SK-N-DZ (cell line): ENCODE measurements at regions not wholly inside any gene's neighbourhood (a gene's known extent, or its start where the extent isn't known, plus 50 kb on each side); places are given as distances from the start of the nearest gene placed in this dataset.
"Not testable (repeated sequence)": the region's sequence is repeated elsewhere in the genome, so short reads cannot be mapped to it uniquely, and the experiment has no call there.

ENCODE experiments used
- DNase-seq: peaks from one replicate; pipeline ENCODE4 v3.0.0-alpha.2; 2015; ENCODE audit warnings: low spot score

DNA sequence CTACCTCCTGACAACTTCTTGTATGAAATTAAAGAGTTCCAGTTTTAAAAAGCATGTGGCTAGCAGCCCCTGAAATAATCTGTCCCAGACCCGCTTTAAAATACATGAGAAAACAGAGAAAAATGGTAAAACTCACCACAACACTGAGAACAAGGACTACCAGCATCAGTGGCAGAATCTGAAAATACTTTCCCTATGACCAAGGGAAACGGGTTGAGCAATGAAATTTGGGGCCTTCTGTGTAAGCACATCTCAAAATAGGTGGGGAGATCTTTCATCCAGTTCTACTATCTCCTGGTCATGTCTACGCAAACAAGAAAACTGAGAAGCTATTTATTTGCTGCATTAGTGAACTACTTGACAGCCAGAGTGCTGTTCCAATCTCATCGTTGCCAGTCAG lies 172.3 kb downstream of the LNPK start:
- DNase-seq = no peak

DNA sequence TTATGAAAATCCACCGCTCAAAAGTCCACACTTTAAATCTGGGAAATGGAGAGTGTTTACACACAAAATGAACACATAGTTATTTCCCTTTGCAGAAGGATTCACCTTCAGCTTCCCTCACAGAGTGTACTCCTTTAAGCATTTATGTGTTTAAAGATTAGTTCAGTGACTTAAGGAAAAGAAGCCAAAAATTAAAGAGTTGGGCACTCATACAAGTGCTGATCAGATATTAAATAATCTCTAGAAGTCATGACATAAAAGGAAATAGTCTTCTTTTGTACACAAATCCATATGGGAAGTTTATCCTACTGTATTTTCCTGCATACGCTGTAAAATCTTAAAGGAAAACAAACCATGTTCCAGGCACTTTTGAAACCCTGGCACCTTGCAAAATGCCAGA lies 174.2 kb downstream of the LNPK start:
- DNase-seq = no peak

DNA sequence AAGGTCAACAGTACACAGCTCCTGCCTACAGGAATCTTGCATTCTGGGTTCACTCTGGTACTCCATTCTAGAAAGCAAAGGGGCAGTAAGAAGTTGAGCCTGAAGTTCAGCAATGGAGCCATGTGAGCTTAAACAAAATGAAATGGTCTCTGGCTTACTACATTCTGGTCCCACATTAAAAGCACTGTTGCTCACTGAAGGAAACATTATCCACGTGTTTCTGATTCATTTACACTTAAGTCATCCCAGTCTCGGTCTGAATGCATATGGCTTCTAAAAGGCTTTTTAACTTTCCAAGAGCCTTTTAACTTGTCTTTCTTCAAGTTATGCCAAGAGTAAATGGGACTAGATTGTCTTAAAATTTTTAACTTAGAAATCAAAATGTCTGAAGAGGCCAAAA lies 177.8 kb downstream of the LNPK start:
- DNase-seq = no peak

DNA sequence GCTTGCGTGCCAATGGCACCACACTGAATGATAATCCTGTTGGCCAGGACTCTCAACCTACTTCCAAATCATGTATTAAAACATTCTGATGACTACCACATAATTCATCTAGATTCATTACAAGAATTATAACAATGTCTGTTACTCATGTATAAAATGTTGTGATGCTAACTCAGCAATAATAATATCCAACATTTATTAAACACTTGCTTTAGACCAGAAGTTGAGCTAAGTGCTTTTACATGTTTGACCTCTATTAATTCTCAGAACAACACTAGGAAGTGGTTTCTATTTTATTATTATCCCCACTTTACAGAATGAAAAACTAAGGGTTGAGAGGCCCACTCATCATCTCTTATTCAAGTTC lies 178.4 kb downstream of the LNPK start:
- DNase-seq = no peak

DNA sequence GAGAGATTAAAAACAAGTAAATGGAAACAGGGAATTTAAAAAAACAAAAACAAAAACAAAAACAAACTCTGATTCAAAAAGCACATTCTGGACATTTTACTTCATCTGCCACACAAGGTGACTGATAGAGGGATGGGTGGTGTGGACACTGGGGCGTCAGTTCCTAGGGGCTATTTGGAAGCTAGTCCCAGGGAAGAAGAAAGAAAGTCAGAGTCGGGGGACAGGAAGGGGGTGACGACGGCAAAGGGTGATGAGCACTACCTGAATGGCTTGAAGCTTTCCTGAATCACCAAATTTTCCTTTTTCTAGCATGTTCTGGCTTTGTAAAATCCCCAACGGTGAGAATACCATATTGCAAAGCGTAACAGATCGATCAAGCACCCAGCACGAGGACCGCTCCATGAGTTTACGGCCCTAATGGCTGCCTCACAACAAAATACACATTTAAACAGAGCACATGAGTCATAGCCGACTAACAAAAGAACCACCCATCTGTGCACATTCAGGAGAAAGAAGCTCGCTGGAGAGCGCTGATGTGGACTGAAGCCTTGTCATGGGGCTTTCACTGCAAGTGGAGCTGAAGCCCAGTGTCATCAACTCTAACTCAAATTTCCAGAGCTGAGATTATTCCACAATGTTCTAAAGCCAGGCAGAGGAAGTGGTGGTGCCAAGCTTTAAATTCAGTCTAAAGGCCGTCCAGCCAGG lies 178.9 kb downstream of the LNPK start:
- DNase-seq = no peak

DNA sequence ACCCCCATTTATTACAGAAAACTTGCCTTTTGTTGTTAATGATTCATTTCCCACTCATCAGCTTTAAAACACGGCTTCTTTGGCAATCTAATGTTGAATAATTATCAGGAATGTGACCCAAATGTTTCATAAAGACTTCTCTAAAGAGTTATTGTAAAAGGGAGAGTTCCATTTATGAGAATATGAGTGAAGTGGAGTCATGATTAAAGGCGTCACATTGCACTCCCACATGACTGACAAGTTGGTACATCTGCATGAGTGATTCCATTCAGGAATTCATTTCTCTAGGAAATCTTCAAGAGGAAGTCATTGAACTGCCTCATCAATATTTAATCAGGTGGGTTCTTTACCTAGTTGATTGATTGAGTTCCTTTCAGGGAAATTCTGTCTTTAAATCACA lies 184.8 kb downstream of the LNPK start:
- DNase-seq = no peak

DNA sequence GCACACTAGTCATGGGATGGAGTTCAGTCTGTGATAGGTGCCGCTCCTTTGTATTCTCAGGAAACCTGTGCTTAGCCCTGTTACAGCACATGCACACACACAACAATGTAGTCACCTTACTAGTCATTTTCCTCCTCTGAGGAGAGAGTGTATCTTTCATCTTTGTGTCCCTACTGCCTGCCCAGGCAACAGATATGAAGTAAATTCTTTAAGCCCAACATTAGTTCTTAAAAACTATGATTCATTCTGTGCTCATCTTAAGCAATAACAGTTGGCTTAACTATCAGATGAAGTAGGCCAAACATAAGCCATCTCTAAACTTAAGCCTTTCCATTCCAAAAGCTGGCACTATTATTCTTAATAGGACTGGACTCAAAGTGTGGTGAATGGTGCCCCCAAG lies 186.5 kb downstream of the LNPK start:
- DNase-seq = no peak

DNA sequence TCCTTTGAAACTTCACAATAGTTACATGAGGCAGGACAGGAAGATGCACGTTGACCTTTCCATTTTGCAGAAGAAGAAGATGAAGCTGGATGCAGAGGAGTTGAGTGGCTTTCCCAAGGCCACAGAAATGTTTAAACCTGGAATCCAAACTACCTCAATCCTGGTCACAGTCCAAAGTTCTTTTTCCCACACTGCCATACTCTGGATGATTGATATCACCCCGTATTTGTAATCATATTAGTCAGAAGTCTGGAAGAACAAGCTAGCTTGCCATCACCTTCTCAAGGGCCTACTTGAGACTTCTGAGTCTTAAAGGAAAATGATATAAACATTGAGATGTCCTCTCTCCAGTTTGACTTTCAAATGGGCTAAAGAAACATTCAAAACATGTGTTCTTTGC lies 190.1 kb downstream of the LNPK start:
- no peak for DNase-seq

DNA sequence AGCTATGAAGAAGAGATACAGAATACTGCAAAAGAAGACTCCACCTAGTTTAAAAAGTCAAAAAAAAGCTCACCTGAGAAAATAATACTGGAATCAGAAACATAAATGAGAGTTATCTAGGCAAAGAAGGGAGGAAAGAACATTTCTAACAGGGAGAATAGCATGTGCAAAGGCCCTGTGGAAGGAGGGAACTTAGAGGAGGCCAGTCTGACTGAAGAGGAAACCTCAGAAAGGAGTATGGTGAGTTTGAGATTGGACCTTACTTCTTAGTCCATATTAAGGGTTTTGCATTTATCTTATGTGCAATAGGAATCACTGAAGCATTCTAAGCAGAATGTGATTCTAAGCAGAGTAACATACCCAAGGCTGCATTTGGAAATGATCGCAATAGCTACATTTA lies 193.2 kb downstream of the LNPK start:
- no peak for DNase-seq

DNA sequence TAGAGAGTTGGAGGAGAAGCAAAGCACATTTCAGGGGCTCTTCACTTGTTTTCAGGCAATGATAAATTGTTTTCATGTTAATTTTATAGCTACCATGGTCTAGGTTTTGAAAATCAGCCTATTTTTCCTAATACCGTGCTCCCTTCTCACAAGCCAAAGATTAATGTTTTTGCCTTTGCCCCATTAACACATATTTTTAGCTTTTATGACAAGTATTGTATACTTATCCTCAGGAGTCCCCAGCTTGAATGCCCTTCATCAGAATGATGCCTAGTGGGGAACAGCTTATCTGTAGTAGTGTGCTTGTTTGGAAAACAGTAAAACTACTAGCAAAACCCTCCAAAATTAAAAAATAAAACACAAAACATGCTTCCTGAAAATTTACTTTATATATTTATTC lies 194.0 kb downstream of the LNPK start:
- no peak for DNase-seq

DNA sequence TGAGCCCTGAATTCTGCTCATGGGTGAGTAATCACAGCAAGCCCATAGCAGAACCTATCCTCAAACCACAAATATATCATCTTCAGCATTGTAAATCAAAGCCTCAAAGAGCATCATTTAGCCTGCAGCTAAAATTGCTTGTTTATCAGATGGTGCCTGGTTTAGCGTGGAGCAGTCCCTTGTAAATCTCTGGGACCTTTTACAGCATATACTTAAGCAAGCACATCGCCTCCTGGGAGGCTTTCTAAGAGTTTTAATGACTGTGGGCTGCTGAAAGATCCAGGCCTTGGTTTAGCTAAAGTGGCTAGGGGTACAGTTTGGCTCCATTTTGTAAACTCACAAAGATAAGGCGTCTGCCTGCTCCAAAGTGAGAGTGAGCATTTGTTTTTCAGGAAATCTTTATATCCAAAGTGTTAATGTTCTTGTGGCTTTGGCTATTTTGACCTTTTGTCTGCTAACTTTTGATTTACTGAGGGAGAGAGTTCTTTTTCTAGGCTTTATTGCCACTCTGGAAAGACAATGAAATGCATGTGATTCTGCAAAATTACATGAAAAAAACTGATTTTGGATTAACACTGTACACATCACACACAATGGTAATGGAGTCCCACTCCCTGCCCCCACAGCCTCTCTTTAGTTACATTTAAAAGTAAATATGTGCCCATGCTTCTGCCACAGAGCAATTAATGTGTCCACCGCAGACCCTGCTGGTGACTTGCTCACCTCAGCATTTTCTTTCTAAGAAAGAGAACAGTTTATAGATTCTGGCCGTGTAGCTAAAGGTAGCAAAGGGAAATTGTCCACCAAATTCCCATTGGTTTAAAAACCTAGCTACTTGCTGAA lies 194.8 kb downstream of the LNPK start:
- DNase-seq = peak; percentile 61

DNA sequence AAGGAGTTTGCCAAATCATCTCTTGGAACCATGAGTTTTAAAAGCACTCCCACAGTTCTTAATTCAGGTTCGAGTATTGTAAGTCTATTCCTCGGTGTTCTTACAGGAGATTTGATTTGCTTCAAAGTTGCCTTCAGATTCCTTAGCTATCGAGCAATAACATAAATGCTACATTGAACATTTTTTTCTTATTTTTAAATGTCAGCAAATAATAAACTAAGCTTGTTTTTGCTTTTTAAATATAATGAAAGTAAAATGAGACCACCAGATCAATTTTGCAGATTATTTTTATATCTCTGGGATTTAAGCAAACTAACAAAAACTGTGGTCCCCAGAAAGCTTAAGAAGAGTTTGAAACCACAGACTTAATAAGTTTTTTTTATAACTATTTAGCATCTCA lies 195.5 kb downstream of the LNPK start:
- no peak for DNase-seq

DNA sequence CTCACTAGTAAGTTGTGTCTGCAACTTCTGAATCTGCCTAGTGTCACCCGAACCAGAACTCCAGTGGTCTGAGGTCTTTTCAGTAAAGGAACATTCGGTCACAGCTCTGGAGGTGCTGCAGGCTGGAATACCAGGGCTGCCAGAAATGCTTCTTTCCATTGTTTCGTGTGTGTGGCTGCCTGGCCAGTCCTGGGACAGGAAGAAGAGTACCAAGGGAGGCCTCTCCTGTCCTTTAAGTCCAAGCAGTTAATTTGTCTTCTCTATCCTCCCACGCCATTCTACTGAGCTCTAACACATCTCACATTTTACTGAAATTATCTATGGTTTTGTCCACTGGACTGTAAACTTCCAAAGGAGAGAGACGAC lies 196.0 kb downstream of the LNPK start:
- no peak for DNase-seq

DNA sequence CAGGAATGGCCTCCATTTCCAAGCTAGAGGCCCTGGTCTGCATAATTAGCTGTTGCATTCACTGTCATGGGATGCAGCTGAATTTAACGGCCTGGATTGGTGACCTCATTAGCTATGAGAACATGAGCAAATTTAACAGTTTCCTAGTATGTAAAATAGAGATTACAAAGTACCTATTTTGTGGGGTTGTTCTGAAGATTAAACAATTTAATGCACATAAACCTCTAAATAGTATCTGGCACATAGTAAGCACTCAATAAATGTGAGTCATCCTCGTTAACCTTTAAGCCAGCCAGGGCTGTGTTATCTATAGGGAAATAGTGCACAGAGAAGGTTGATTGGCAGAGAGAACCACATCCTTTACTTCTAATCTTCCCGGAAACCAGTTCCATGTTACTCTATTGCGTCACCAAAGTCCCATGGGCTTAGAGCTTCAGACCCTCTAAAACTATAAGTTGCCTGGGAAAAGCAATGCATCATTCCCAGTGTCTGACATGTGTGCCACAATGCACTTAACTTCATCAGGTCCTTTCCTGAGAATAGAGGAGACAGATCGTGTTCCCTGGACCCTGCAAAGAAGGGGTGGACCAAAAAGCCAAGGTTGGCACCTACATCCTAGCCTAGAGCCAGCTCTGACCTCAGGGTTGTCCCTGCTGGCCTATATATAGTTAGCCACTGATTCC lies 196.5 kb downstream of the LNPK start:
- DNase-seq = no peak

DNA sequence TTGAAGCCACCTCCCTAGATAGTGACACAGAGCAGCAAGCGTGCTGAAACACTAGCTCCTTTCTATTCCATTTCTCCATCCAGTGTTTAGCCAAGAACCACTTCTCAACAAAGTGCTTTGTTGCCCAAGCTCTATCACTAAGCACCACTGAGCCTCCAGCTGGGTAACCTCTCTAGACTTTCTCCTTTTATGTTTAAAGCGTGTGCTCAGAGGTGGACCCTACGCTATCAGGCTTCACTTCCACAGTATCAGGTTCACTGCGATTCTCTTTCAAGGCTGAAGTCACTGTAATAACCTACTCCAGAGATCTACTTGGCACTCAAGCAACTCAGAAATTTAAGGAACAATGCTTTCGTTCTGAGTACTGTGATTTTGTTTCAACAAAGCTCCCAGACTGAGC lies 197.9 kb downstream of the LNPK start:
- no peak for DNase-seq

DNA sequence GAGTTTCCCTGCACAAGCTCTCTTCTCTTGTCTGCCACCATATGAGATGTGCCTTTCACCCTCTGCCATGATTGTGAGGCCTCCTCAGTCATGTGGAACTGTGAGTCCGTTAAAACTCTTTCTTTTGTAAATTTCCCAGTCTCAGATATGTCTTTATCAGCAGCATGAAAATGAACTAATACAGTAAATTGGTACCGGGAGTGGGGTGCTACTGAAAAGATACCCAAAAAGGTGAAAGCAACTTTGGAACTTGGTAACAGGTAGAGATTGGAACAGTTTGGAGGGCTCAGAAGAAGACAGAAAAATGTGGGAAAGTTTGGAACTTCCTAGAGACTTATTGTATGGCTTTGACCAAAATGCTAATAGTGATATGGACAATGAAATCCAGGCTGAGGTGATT lies 205.6 kb downstream of the LNPK start:
- DNase-seq = not testable (repeated sequence)

DNA sequence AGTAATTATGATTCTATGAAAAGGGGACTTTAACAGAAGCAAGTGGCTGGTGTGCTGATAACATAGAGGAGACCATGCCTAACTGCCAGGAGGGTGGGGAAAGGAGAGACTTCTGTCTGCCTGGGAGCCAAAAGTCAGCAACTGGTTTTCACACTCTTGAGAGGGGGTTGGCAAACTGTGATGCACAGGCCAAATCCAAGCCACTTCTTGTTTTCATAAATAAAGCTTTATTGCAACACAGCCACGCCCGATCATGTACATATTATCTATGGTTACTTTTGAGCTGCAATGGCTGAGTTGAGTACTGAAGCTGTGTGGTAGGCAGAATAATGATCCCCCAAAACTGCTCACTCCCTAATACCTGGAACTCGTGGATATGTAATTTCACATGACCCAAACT lies 208.4 kb downstream of the LNPK start:
- DNase-seq = no peak

DNA sequence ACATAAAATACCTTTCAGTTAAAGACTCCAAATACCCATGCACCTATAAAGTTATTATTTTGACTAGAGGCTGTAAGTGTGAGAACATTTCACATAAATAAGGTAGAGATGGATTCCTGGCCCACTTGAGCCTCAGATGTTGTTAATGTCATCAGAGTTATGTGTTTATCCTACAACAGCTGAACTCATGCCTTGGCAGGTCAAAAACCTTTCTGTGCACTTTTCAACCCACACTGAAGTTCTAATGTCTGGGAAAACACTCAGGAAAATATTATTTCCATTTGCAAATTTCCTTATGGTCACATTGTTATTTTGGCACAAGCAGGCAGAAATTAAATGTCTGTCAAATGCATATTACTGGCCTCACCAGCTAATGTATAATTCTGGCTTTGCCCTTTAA lies 209.2 kb downstream of the LNPK start:
- no peak for DNase-seq

DNA sequence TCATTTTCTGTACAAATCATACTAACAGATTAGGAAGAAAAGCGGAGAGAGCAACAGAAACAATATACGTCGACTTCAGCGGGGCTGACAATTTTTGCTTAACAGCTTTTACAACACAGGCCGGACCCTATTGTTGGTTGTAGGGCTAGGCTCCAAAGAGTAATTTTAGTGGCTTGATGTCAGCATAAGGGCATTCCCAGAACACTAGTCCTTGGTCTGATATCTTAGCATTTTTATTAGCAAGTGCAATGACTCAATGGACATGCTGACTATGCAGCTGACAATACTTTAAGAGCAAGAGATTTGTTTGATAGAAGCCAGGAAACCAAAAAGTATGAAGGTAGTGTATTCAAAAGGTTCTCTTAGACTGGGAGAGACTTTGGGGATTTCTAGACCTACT lies 209.9 kb downstream of the LNPK start:
- no peak for DNase-seq

DNA sequence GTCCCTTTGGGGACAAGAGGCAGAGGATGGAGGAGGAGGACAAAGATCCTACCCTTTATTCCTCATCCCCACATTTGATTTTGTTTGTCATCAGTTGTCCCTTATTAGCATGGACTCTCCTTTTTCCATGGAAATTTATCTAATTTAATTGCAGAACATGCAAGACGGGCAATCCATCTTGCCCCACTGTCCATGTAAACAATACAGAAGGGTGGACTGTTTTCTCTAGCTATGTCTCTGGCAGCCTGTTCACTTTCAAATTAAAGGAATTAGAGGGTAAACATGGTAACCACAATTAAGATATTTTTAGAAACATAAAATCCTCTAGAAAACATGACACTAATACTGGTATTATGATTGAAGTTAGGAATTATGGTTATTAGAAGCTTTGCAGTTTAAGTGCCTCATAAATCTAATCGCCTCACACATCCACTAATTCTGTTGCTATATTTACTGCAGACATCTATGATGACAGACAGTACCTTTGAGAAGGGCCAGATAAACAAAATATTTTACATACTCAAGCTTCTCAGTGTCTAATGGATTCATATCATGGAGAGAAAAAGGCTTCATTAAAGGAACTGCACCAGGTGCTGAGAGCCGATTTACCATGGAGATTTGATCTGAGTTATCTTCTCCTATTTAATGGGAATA lies 215.5 kb downstream of the LNPK start:
- no peak for DNase-seq

DNA sequence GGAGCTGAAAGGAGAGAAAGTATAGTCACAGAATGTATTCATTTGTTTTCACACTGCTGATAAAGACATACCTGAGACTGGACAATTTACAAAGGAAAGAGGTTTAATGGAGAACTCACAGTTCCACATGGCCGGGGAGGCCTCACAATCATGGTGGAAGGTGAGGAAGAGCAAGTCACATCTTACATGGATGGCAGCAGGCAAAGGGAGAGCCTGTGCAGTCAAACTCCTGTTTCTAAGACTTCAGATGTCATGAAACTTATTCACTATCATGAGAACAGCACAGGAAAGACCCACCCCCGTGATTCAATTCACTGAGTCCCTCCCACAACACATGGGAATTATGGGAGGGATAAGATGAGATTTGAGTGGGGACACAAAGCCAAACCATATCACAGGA lies 224.7 kb downstream of the LNPK start:
- DNase-seq = not testable (repeated sequence)

DNA sequence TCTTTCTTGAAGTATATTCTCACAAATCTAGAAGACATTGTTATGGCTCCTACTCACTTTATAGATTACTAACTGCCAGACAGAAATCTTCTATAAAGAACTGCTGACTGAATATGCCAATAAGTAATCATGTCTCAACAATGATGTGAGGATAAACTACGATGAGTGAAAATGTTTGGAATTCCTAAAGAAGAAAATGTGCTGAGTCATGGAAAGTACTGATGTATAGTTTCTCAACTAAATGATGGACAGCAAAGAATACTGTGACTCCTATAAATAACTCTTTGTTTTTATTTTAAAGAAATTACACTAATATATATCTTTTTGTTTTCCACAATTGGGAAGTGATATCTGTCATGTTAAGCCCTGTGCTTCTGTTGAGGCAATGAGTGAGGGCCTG lies 232.9 kb downstream of the LNPK start:
- no peak for DNase-seq
